ENCODE measurements at regions not wholly inside any gene's neighbourhood (a gene's known extent, or its start where the extent isn't known, plus 50 kb on each side); places are given as distances from the start of the nearest gene placed in this dataset.
"Not testable (repeated sequence)": the region's sequence is repeated elsewhere in the genome, so short reads cannot be mapped to it uniquely, and the experiment has no call there.

DNA sequence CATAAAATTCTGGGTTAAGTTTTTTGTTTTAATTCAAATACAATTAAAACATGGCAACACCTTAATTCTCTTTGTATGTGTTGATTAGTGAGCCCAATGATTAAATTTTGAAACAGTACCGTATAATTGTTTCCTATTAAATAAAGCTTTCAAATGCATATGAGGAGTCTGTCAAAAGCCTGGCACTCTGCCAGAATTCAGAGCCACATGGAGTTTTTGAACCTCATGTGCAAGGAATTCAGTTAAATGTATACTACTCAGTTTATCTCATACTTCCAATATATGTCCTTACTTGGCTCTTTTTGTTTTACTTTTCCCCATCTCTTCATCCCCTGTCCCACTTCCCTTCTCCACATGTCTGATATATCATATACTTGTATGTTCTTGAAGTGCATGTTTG lies 165.6 kb upstream of the FAM3C start:
- no peak for DNase-seq

DNA sequence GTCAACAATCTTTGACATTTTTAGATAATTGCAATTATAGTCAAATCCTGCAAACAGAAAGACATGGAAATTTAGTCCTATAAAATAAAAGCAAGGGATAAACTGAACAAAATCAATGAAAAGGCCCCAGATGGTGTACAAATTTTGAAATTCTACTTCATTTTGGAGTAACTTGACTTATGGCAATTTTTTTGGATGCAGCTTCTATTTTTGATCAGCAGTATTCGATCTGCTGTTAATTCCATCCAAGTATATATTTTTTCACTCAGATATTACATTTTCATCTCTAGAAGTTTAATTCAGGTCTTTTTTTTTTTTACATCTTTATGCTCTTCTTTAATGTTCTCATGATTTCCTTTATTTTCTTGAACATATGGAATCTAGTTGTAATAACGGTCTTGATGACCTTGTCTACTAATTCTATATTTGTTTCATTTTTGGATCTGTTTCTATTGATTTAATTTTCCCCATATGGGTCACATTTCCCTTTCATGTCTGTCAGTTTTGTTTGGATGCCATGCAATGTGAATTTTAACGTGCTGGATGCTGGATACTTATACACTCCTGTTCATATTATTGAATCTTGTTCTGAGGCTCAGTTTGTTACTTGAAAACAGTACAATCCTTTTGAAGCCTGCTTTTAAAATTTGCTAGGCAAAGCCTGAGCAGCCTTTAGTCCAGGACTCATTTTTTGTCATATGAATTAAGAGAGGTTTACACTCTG lies 164.3 kb upstream of the FAM3C start:
- no peak for DNase-seq

DNA sequence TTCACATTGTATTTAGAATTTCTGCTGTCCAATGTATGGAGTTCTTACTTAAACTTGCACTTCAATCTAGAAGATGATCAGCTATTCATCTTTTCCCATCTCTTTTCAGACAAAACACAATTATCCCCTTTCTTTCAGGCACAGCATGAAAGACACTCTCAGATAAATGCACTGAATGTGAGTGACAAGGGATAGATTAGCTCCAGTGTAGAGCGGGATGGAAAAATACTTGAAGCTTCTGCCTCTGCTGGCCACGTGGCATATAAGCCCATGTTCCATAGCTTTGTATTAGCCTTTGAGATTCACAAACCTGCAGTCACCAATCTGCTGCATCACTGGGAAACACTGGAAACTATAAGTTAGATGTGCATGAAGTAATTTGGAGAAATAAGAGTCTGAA lies 162.2 kb upstream of the FAM3C start:
- DNase-seq, result peak; percentile 34

- DNase-seq, result no peak
These were observed 161.2 kb upstream of the FAM3C start for GRCh38 chr7:121557034-121557892.

DNA sequence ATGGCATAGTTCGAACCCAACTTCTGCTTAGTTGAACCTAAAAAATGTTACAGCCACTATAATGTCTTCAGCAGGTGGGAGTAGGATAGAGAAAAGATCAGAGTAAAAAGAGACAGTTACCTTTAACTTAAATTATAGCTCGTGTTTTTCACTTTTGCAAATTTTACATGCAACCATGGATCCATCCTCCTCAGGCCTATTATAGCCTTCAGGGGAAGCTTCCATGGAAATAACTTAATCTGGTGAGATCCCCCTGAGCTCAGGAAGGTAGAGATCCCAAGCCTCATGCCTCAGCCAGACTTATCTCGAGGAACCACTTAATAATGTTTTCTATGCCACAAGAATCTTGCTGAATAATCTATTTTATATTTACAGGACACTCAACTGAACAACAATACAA lies 159.4 kb upstream of the FAM3C start:
- no peak for DNase-seq

- no peak for DNase-seq
These were observed 151.5 kb upstream of the FAM3C start for GRCh38 chr7:121547544-121548092.

GRCh38 chr7:121546632-121547543 lies 150.8 kb upstream of the FAM3C start:
- no peak for DNase-seq

GRCh38 chr7:121545418-121545817 lies 149.3 kb upstream of the FAM3C start:
- no peak for DNase-seq

DNA sequence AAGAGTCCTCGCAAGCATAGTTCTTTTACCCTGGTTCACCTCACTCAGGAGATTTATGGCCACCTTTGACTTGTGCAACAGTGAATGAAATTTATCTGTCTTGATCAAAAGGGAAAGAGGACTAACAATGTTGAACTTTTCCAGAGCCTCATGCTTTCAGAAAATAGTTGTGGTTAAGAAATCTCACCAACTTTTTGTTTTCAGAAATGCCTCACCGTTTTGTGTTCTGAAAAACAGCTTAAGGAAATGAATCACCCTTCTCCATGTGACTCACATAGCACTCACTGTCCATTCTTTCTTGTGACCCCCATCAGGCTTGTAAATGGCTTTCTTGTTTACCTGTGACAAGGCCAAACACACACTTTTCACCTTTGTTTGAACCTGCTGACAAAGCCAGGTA lies 148.6 kb upstream of the FAM3C start:
- DNase-seq, result no peak

DNA sequence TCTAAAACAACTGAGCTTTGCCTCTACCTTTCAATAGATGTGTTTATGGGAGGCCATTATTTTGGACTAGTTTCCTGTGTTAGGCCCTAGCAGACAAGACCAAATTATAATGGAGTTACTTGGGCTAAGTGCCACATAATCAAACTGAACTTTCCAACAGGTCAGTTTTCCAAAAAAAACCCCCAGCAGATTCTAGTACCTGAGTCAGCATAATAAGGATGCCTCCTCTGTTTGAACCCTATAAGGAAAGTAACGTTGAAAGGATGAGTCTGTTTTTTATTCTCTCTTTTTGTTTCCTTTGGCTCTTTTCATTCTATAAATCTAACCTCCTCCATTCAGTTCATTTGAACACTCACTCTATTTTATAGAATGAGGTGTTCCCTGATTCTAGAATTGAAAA lies 148.1 kb upstream of the FAM3C start:
- no peak for DNase-seq

- no peak for DNase-seq
These were observed 145.3 kb upstream of the FAM3C start for GRCh38 chr7:121541457-121541856.

DNA sequence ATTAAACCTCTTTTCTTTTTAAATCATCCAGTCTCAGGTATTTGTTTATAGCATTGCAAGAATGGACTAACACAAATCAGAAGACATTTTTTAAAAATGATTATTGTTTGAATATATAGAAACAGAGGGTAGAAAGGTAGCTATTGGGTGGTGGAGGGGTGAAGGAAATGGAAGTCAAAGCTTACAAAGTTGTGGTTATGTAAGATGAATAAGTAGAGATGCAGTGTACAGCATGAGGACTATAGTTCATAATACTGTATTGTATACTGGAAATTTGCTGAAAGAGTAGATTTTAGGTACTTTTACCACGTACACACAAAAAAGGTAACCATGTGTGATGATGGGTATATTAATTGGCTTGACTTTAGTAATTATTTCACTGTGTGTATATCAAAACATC lies 144.0 kb upstream of the FAM3C start:
- no peak for DNase-seq

DNA sequence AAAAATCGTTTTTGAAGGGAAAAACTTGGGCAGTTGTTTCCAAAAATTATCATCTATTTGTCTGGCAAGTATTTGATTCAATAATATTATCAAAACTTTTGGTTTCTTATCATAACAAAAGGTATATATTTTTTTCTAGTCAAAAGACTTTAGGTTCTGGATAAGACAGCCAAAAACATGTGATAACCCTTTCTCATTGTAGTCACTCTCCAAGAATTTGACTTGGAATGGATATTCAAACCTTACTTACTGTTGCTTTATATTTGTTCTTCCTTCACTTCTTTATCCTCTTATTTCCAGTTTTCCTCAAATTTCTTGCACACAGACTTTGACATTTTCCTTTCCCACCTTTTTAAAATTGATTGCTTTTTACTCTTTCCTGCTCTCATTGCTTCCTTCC lies 140.9 kb upstream of the FAM3C start:
- DNase-seq, result no peak

DNA sequence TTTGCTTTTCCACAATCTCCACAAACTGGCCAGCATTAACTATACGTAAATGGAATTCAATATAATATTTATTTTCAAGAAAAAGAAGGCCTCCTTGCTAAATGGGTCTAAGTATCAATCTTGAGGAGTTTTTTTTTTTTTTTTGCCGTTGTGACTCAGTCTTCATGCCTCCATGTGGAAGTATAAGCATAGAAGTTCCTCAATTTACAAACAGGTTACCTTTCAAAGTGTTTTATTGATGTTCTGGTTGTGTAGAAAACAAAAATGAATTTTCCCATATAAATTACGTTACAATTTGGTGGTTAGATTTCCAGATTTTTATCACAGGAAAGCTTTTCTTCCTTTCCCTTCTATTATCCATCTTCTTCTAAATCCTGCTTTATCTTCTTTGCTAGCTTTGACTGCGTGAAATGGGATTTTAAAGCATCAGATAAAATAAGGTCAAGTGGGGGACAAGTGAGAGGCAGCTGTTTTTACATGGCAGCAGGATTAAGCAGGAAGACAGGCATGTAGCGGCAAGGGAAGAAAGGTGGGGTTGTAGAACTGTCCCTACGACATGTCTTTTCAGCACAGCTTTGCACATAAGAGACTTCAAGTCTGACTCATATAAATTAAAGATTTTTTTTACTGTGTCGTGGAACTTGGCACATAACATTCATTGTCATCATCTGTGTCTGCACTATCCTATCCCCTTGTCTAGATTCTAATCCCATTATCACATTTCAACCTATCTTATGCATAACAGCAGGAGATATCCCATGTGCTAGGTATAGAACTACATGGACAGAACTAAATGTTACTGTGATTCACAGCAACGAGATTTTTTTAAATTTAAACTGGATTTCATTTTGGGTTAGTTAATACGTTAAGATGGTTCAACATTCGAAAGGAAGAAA lies 135.3 kb upstream of the FAM3C start:
- DNase-seq, result no peak

GRCh38 chr7:121530227-121531174 lies 134.4 kb upstream of the FAM3C start:
- no peak for DNase-seq

DNA sequence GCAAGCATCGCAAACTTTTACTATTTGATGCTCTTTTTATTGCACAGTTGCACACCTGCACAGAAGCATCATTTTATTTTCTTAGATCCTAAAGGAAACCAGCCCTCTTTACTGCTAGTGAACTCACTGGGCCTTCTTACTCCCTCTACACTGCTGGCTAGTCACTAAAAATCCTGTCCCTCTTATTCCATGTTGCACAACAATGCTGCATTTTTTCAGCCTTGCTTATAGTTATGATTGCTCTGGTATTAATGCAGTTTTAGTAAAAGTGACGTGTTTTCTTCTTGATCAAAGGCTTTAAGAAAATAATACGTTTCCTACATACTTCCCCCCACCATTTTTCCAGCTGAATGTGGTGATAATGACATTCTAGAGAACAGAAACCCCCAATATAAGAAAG lies 132.9 kb upstream of the FAM3C start:
- no peak for DNase-seq

- DNase-seq, result not testable (repeated sequence)
These were observed 130.1 kb upstream of the FAM3C start for GRCh38 chr7:121526210-121526609.

DNA sequence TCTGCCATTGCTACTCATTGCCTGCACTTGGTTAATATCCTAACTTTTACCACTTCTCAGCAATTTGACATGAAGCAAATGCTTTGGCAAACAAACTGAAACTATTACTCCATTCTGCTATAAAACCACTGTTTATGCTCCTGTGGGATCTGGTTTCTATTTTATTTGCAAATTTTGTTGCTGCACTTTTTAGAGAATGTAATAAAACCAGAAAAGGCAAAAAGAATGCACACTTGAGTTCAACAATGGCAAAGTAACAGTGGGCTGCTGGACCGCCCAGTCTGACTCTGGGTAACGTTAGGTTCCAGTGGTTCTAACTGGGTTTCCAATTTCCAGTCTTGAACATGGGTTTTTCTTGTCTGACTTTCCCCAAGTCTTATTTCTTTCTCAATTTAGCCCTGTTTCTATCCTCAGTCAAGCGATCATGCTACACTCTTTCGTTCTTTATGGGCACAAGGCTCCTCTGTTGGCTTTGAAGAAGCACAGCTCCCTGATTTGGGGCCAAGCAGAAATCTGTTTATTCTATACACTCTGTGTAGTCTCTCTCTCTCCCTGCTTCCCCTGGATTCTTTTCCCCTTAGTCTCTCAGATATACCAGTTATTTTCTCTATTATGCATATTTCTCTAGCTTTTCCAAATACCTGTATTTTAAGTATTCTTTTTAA lies 129.2 kb upstream of the FAM3C start:
- DNase-seq, result no peak

DNA sequence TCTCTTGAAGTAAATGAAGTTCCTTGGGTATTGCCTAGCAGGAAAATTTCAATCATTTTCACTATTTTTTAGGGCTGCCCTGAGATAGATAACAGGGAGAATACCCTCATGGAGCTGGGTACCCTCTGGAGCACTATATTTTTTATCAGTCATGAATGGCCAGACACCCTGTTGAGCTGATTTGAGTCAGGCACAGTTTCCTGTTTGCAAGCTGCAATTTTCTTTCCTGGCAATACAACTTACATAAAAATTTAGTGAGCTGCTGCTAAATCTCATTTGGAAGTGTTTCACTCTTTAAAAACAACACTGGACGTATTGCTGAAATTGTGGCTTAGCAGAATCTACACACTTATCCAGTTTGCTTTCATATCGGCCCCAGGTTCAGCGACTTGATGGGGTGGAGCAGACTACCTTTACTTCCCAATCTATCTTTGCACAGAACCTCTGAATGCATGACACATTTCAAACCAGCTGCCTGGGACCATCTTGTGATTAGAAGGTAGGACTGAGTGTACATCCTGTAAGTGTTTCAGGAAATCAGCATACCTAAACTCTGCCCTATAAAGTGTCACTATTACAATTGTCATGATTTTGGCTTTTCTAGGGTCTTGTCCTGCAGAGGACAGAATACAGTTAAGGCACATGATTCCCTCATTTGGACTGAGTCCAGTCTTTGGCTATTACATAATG lies 125.7 kb upstream of the FAM3C start:
- no peak for DNase-seq

- no peak for DNase-seq
These were observed 124.8 kb upstream of the FAM3C start for GRCh38 chr7:121520911-121521310.

All from retina (tissue), 1 donor.